Endothelial cell of umbilical vein (primary cell): ENCODE measurements at regions not wholly inside any gene's neighbourhood (a gene's known extent, or its start where the extent isn't known, plus 50 kb on each side); places are given as distances from the start of the nearest gene placed in this dataset.

Source experiments
- BruUV-seq: library from RNA; stranded (reverse); fragments of 400-500 nt; replicated peaks from 2 replicates; lab custom pipeline; 2021; lab: Mats Ljungman, UMichigan
- CTCF ChIA-PET: fragments of 300-600, 350-600 bp; sonication (Branson Sonifier 250); formaldehyde crosslinking; loops from one replicate; lab custom pipeline; 2021; ENCODE audit warnings: antibody characterized with exemption, inconsistent platforms; lab: Charles Lee
- POLR2A ChIA-PET: fragments of 300-600, 350-600 bp; sonication (Branson Sonifier 250); formaldehyde crosslinking; loops from one replicate; lab custom pipeline; 2021; ENCODE audit warnings: antibody characterized with exemption, inconsistent platforms; lab: Charles Lee
- DNase-seq: peaks from one replicate; pipeline ENCODE4 v3.0.0-alpha.2; 2011; ENCODE audit warnings: low read depth, low spot score
- FAIRE-seq: peaks from 2 replicates; lab custom pipeline; 2011; peaks lifted over from hg19 to GRCh38; lab: Jason Lieb, UNC
- H2AFZ ChIP-seq: 2 replicates; pipeline ENCODE4 v1.6.0; 2012; ENCODE audit warnings: low read depth, low read length, control low read depth, inconsistent platforms
- H3K27ac ChIP-seq: 2 replicates; pipeline ENCODE4 v1.5.1; 2011; ENCODE audit warnings: low read depth, mild to moderate bottlenecking, control low read depth, low read length, moderate library complexity; ENCODE audit not compliant: insufficient read depth
- H3K27me3 ChIP-seq, 2 experiments: 2 replicates each; pipeline versions ENCODE4 v1.6.0 to v1.6.1; 2011; ENCODE audit warnings: low read length in 2 of 2, mixed read lengths in 1 of 2; ENCODE audit not compliant: control insufficient read depth in 2 of 2, insufficient read depth in 2 of 2
- H3K36me3 ChIP-seq, 2 experiments: 2 replicates in 1 of 2; 3 replicates in 1 of 2; pipeline ENCODE4 v1.5.1; 2011; ENCODE audit warnings: low read length in 2 of 2, mild to moderate bottlenecking in 1 of 2, moderate library complexity in 1 of 2; ENCODE audit not compliant: control insufficient read depth in 2 of 2, insufficient read depth in 2 of 2; ENCODE audit errors: extremely low read depth in 1 of 2
- H3K4me1 ChIP-seq: 3 replicates; pipeline ENCODE4 v1.5.1; 2011; ENCODE audit warnings: mild to moderate bottlenecking, low read length; ENCODE audit not compliant: control insufficient read depth, insufficient read depth; ENCODE audit errors: extremely low read depth
- H3K4me2 ChIP-seq: 2 replicates; pipeline ENCODE4 v1.6.1; 2011; ENCODE audit warnings: low read length, control low read depth, mixed read lengths; ENCODE audit not compliant: insufficient read depth
- H3K4me3 ChIP-seq, 3 experiments: fragments of 200-600 bp in 1 of 3; sonication (generic), shearing (Covaris generic) in 1 of 3; replicated peaks in 1 of 3; 2 replicates each; pipeline ENCODE4 v1.5.1; 2011 to 2016; ENCODE audit warnings: control low read depth in 3 of 3, low read length in 3 of 3, mild to moderate bottlenecking in 2 of 3, inconsistent platforms in 1 of 3, low read depth in 1 of 3, moderate library complexity in 1 of 3; ENCODE audit not compliant: insufficient read depth in 1 of 3
- H3K79me2 ChIP-seq: 2 replicates; pipeline ENCODE4 v1.6.0; 2012; ENCODE audit warnings: low read length, inconsistent platforms; ENCODE audit not compliant: control insufficient read depth, insufficient read depth
- H3K9ac ChIP-seq: replicated peaks from 2 replicates; pipeline ENCODE3; 2011; ENCODE audit warnings: low read length, control low read depth; ENCODE audit not compliant: insufficient read depth; ENCODE audit errors: extremely low read depth
- H3K9me1 ChIP-seq: replicated peaks from 3 replicates; pipeline ENCODE4 v1.6.0; 2011; ENCODE audit warnings: mild to moderate bottlenecking, low read length; ENCODE audit not compliant: control insufficient read depth, insufficient read depth; ENCODE audit errors: extremely low read depth
- H3K9me3 ChIP-seq: replicated peaks from 2 replicates; pipeline ENCODE4 v1.5.1; 2012; ENCODE audit warnings: low read length, inconsistent platforms; ENCODE audit not compliant: control insufficient read depth, insufficient read depth
- H4K20me1 ChIP-seq: replicated peaks from 2 replicates; pipeline ENCODE3; 2011; ENCODE audit warnings: mild to moderate bottlenecking, low read length; ENCODE audit not compliant: control insufficient read depth, insufficient read depth; ENCODE audit errors: extremely low read depth
- EZH2 ChIP-seq: IDR thresholded peaks from 2 replicates; pipeline ENCODE4 v1.6.1; 2012; ENCODE audit warnings: borderline replicate concordance, low read depth, mild to moderate bottlenecking, moderate library complexity, low read length, inconsistent platforms; ENCODE audit not compliant: severe bottlenecking
- FOS ChIP-seq: IDR thresholded peaks from 2 replicates; pipeline ENCODE4 v1.6.1; 2011; ENCODE audit warnings: mild to moderate bottlenecking, low read length, moderate library complexity, borderline replicate concordance; ENCODE audit not compliant: insufficient read depth
- GATA2 ChIP-seq: IDR thresholded peaks from 2 replicates; pipeline ENCODE4 v1.7.0; 2011; ENCODE audit warnings: low read depth, mild to moderate bottlenecking, moderate library complexity, mixed read lengths, low read length; ENCODE audit not compliant: insufficient read length, insufficient read depth
- JUN ChIP-seq: IDR thresholded peaks from 2 replicates; pipeline ENCODE4 v1.6.1; 2011; ENCODE audit warnings: borderline replicate concordance, low read depth; ENCODE audit not compliant: insufficient read length, insufficient read depth
- MAX ChIP-seq: IDR thresholded peaks from 2 replicates; pipeline ENCODE4 v1.6.1; 2011; ENCODE audit not compliant: insufficient read depth, insufficient read length
- MYC ChIP-seq: IDR thresholded peaks from one replicate; pipeline ENCODE4 v1.6.1; 2011; ENCODE audit warnings: mild to moderate bottlenecking, low read depth, low read length
- POLR2A ChIP-seq: IDR thresholded peaks from 2 replicates; pipeline ENCODE4 v1.6.1; 2012; ENCODE audit warnings: low read depth, mild to moderate bottlenecking, control low read depth, low read length
- POLR2AphosphoS5 ChIP-seq: IDR thresholded peaks from 2 replicates; pipeline ENCODE4 v1.6.1; 2012; ENCODE audit warnings: low read depth, mild to moderate bottlenecking, control low read depth, low read length, moderate library complexity; ENCODE audit not compliant: insufficient read depth
- dilution Hi-C: fragments of 300-500 bp; cut with MboI; formaldehyde crosslinking; loops from one replicate; pipeline ENCODE4 v1.15.0; 2019; ENCODE audit warnings: low sequenced_read_pairs; ENCODE audit not compliant: extremely low pct_ligation_motif_present
- intact Hi-C: fragments of 100-400 bp; cut with micrococcal nuclease; formaldehyde crosslinking; loops from one replicate; pipeline ENCODE4 v1.10.0; 2022
- TF ChIP-seq, protein P1 (sequence below), 2 donors: IDR thresholded peaks; 1 replicate in 1 of 2; 2 replicates in 1 of 2; pipeline ENCODE4 v1.5.1; 2011; ENCODE audit warnings: low read length in 2 of 2, mild to moderate bottlenecking in 2 of 2, moderate library complexity in 2 of 2, control low read depth in 1 of 2, inconsistent platforms in 1 of 2, low read depth in 1 of 2; ENCODE audit not compliant: insufficient read depth in 1 of 2; ENCODE audit errors: extremely low read depth in 1 of 2

DNA sequence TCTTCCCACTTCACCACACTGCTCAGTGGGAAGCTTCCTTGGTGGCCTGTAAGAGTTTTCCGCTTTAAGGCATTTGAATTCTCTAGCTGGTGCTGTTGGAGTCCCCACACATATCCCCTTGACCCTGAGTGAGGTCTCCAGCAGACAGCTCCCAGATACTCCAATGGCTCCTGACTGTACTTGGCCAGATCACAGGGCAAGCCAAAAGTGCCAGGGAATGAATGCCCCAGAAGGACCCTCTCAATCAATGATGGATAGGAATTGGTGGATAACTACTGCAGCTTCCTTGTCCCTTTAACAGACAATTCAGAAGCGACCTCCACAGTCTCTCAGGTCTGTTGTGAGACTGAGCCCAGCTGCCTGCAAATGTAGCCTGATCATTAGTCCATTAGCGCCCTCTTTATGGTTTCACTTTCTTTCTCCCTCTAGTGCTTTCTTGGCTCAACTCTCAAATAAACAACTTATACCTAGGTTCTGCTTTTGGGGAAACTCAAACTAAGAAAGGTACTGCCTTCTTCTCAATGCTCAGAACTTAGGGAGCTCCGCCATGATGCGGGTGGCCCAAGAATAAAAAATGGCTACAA is 283.0 kb downstream of the TCF7L2 start:
- CTCF ChIA-PET, result interaction anchor here (1.2 kb wide), 1 partner anchor 17 kb away, joined by 3 read pairs; no protein-coding TSS in a partner anchor

More for the DNA sequence above, 283.0 kb downstream of the TCF7L2 start:
- no peak for FAIRE-seq
- no peaks in the 10 kb centered on the region for H3K4me1 ChIP-seq
- intact Hi-C loops, result no loop called here
- no peak overlapping the region for H2AFZ ChIP-seq
- no peak for DNase-seq
- no peak overlapping the region for H3K27ac ChIP-seq
- no peak for TF ChIP-seq GATA2
- TF ChIP-seq POLR2A, result no peak
- TF ChIP-seq MYC, result no peak
- no peak for TF ChIP-seq FOS
- no peak for TF ChIP-seq JUN
- no peak for TF ChIP-seq EZH2
- TF ChIP-seq POLR2AphosphoS5, result no peak
- TF ChIP-seq MAX, result no peak
- TF ChIP-seq, protein P1, sequence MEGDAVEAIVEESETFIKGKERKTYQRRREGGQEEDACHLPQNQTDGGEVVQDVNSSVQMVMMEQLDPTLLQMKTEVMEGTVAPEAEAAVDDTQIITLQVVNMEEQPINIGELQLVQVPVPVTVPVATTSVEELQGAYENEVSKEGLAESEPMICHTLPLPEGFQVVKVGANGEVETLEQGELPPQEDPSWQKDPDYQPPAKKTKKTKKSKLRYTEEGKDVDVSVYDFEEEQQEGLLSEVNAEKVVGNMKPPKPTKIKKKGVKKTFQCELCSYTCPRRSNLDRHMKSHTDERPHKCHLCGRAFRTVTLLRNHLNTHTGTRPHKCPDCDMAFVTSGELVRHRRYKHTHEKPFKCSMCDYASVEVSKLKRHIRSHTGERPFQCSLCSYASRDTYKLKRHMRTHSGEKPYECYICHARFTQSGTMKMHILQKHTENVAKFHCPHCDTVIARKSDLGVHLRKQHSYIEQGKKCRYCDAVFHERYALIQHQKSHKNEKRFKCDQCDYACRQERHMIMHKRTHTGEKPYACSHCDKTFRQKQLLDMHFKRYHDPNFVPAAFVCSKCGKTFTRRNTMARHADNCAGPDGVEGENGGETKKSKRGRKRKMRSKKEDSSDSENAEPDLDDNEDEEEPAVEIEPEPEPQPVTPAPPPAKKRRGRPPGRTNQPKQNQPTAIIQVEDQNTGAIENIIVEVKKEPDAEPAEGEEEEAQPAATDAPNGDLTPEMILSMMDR (IDR thresholded peaks at IDR 0.05; ENCODE audit: extremely low read depth in 1 of 2, insufficient read depth in 1 of 2, low read depth in 1 of 2, low read length in 2 of 2), result no peak
- H3K4me2 ChIP-seq, result no peak overlapping the region
- POLR2A ChIA-PET, result no interaction called here
- no peaks in the 10 kb centered on the region for H3K79me2 ChIP-seq
- H3K4me3 ChIP-seq, result no peak overlapping the region
- dilution Hi-C loops, result no loop called here
- H3K9me1 ChIP-seq, result no peaks in the 10 kb centered on the region
- H3K36me3 ChIP-seq, result no peaks in the 10 kb centered on the region
- H4K20me1 ChIP-seq, result no peaks in the 10 kb centered on the region
- H3K9ac ChIP-seq, result no peak overlapping the region
- no peaks in the 10 kb centered on the region for H3K27me3 ChIP-seq
- no peaks in the 10 kb centered on the region for H3K9me3 ChIP-seq
- no TSS peak for BruUV-seq
